Right lobe of liver (tissue), 4 donors: ENCODE measurements at regions not wholly inside any gene's neighbourhood (a gene's known extent, or its start where the extent isn't known, plus 50 kb on each side); places are given as distances from the start of the nearest gene placed in this dataset.

Experiments used
- POLR2A ChIP-seq: fragments of 450-650 bp; IDR thresholded peaks from one replicate; pipeline ENCODE4 v1.6.1; 2017; ENCODE audit warnings: antibody characterized with exemption, mild to moderate bottlenecking
- TF ChIP-seq, protein P1 (sequence below), 4 donors: fragments of 200-600 bp in 3 of 4; fragments of 450-650 bp in 1 of 4; IDR thresholded peaks; one replicate each; pipeline versions ENCODE4 v1.5.1 to v1.8.0; 2016 to 2022; ENCODE audit warnings: antibody characterized with exemption in 4 of 4, mild to moderate bottlenecking in 2 of 4
- donor health status: DM: no; HTN: no; CAD: no.
- donor health status: DM: no; HTN: no; CAD: no.
- donor health status: DM: no; HTN: yes; CAD: no.

DNA sequence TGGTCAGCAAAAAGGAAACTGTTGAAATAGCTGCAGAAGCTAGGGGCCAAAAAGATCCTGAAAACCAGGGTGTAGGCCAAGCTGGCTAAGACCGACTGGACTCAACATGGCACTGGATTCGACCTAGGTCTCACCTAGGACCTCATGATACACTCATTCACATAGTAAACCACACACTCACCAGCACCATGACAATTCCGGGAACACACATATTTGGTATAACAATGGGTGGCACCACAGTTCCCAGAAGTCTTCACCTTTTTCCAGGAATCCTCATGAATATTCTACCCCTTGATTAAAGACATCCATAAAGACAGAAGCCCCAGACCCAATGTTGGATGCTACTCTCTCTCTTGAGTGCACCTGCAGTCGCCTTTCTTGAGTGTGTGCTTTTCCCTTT, 460.1 kb downstream of the TMEM114 start:
- TF ChIP-seq, protein P1, sequence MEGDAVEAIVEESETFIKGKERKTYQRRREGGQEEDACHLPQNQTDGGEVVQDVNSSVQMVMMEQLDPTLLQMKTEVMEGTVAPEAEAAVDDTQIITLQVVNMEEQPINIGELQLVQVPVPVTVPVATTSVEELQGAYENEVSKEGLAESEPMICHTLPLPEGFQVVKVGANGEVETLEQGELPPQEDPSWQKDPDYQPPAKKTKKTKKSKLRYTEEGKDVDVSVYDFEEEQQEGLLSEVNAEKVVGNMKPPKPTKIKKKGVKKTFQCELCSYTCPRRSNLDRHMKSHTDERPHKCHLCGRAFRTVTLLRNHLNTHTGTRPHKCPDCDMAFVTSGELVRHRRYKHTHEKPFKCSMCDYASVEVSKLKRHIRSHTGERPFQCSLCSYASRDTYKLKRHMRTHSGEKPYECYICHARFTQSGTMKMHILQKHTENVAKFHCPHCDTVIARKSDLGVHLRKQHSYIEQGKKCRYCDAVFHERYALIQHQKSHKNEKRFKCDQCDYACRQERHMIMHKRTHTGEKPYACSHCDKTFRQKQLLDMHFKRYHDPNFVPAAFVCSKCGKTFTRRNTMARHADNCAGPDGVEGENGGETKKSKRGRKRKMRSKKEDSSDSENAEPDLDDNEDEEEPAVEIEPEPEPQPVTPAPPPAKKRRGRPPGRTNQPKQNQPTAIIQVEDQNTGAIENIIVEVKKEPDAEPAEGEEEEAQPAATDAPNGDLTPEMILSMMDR (IDR thresholded peaks at IDR 0.05), result no peak
- TF ChIP-seq POLR2A, result no peak
